Effector memory CD8-positive, alpha-beta T cell (primary cell): ENCODE measurements at regions not wholly inside any gene's neighbourhood (a gene's known extent, or its start where the extent isn't known, plus 50 kb on each side); places are given as distances from the start of the nearest gene placed in this dataset.

ENCODE experiments used
- ATAC-seq: fragments of 150-1000 bp; cut with Tn5 transposase; replicated peaks from 2 replicates; pipeline ENCODE4 v1.10.0; 2021; ENCODE audit warnings: mild to moderate bottlenecking, moderate library complexity
- DNase-seq, 3 experiments: peaks; one replicate each; pipeline ENCODE4 v3.0.0; 2021
- H3K27ac Mint-ChIP-seq, 2 donors: one replicate each; pipeline ENCODE4 v1.8.0; 2022; ENCODE audit warnings: mild to moderate bottlenecking in 2 of 2, mixed read lengths in 2 of 2, moderate library complexity in 2 of 2
- H3K27me3 Mint-ChIP-seq, 2 donors: one replicate each; pipeline ENCODE4 v1.8.0; 2022; ENCODE audit warnings: mixed read lengths in 2 of 2
- H3K36me3 Mint-ChIP-seq: one replicate; pipeline ENCODE4 v1.8.0; 2022; ENCODE audit warnings: mild to moderate bottlenecking, moderate library complexity, mixed read lengths; ENCODE audit not compliant: insufficient read depth
- H3K4me1 Mint-ChIP-seq, 2 donors: one replicate each; pipeline ENCODE4 v1.8.0; 2022; ENCODE audit warnings: low read depth in 2 of 2, mixed read lengths in 2 of 2
- H3K4me3 Mint-ChIP-seq, 2 donors: one replicate each; pipeline ENCODE4 v1.8.0; 2022; ENCODE audit warnings: mild to moderate bottlenecking in 2 of 2, mixed read lengths in 2 of 2, moderate library complexity in 2 of 2
- H3K9me3 Mint-ChIP-seq, 2 donors: one replicate each; pipeline ENCODE4 v1.8.0; 2022; ENCODE audit warnings: mixed read lengths in 2 of 2

- no peak for ATAC-seq
- DNase-seq = no peak
- Mint-ChIP-seq H3K27ac (no peak overlapping the region), H3K27me3 (no peaks in the 10 kb centered on the region), H3K9me3 (peaks cover 0 to 2% of the 10 kb centered on the region in 2 donors), H3K36me3 (no peaks in the 10 kb centered on the region), H3K4me1 (no peaks in the 10 kb centered on the region), H3K4me3 (no peak overlapping the region)
Observed at GRCh38 chr2:5453220-5454050, 238.7 kb upstream of the SOX11 start.

- no peak for DNase-seq
- no peak for ATAC-seq
- Mint-ChIP-seq H3K4me3 (no peak overlapping the region), H3K4me1 (no peaks in the 10 kb centered on the region), H3K9me3 (peaks cover 2 to 5% of the 10 kb centered on the region in 2 donors), H3K27me3 (no peaks in the 10 kb centered on the region), H3K36me3 (no peaks in the 10 kb centered on the region), H3K27ac (no peak overlapping the region)
Observed at GRCh38 chr2:5454051-5454390, 238.2 kb upstream of the SOX11 start.

GRCh38 chr2:5459041-5459440 lies 233.1 kb upstream of the SOX11 start:
- no peak overlapping the region for H3K27ac Mint-ChIP-seq
- ATAC-seq (no peak), DNase-seq (no peak)
- H3K4me3 Mint-ChIP-seq = no peak overlapping the region
- H3K36me3 Mint-ChIP-seq = no peaks in the 10 kb centered on the region
- peaks cover 3 to 14% of the 10 kb centered on the region in 2 donors for H3K9me3 Mint-ChIP-seq
- no peaks in the 10 kb centered on the region for H3K27me3 Mint-ChIP-seq
- no peaks in the 10 kb centered on the region for H3K4me1 Mint-ChIP-seq

- Mint-ChIP-seq H3K27ac (no peak overlapping the region), H3K4me1 (no peaks in the 10 kb centered on the region), H3K4me3 (no peak overlapping the region), H3K36me3 (no peaks in the 10 kb centered on the region), H3K27me3 (no peaks in the 10 kb centered on the region), H3K9me3 (peaks cover 3 to 8% of the 10 kb centered on the region in 2 donors)
- no peak for DNase-seq
- no peak for ATAC-seq
Observed at GRCh38 chr2:5464657-5465056, 227.5 kb upstream of the SOX11 start.

GRCh38 chr2:5465859-5466258 lies 226.3 kb upstream of the SOX11 start:
- no peaks in the 10 kb centered on the region for H3K4me1 Mint-ChIP-seq
- peaks cover 0 to 10% of the 10 kb centered on the region in 2 donors for H3K9me3 Mint-ChIP-seq
- no peaks in the 10 kb centered on the region for H3K27me3 Mint-ChIP-seq
- H3K36me3 Mint-ChIP-seq = no peaks in the 10 kb centered on the region
- no peak overlapping the region for H3K4me3 Mint-ChIP-seq
- DNase-seq = no peak
- no peak overlapping the region for H3K27ac Mint-ChIP-seq
- ATAC-seq = no peak

GRCh38 chr2:5467178-5467905 lies 224.8 kb upstream of the SOX11 start:
- DNase-seq (no peak), ATAC-seq (no peak)
- H3K36me3 Mint-ChIP-seq = no peaks in the 10 kb centered on the region
- H3K9me3 Mint-ChIP-seq = peaks cover 0 to 10% of the 10 kb centered on the region in 2 donors
- H3K4me3 Mint-ChIP-seq = no peak overlapping the region
- H3K27ac Mint-ChIP-seq = no peak overlapping the region
- H3K27me3 Mint-ChIP-seq = no peaks in the 10 kb centered on the region
- no peaks in the 10 kb centered on the region for H3K4me1 Mint-ChIP-seq

- H3K36me3 Mint-ChIP-seq = no peaks in the 10 kb centered on the region
- H3K9me3 Mint-ChIP-seq = peaks cover 0 to 12% of the 10 kb centered on the region in 2 donors
- ATAC-seq (no peak), DNase-seq (no peak)
- no peak overlapping the region for H3K4me3 Mint-ChIP-seq
- H3K27me3 Mint-ChIP-seq = no peaks in the 10 kb centered on the region
- no peaks in the 10 kb centered on the region for H3K4me1 Mint-ChIP-seq
- H3K27ac Mint-ChIP-seq = no peak overlapping the region
Observed at GRCh38 chr2:5472673-5473072, 219.5 kb upstream of the SOX11 start.

GRCh38 chr2:5473635-5474034 lies 218.5 kb upstream of the SOX11 start:
- Mint-ChIP-seq H3K4me3 (no peak overlapping the region), H3K36me3 (no peaks in the 10 kb centered on the region), H3K27me3 (no peaks in the 10 kb centered on the region), H3K4me1 (no peaks in the 10 kb centered on the region), H3K9me3 (peaks cover 0 to 11% of the 10 kb centered on the region in 2 donors), H3K27ac (no peak overlapping the region)
- ATAC-seq (no peak), DNase-seq (no peak)

GRCh38 chr2:5474716-5475115 lies 217.5 kb upstream of the SOX11 start:
- ATAC-seq = no peak
- H3K27ac Mint-ChIP-seq = no peak overlapping the region
- H3K4me3 Mint-ChIP-seq = no peak overlapping the region
- H3K36me3 Mint-ChIP-seq = no peaks in the 10 kb centered on the region
- no peaks in the 10 kb centered on the region for H3K27me3 Mint-ChIP-seq
- DNase-seq = no peak
- peaks cover 0 to 11% of the 10 kb centered on the region in 2 donors for H3K9me3 Mint-ChIP-seq
- no peaks in the 10 kb centered on the region for H3K4me1 Mint-ChIP-seq

GRCh38 chr2:5479265-5479928 lies 212.8 kb upstream of the SOX11 start:
- no peak overlapping the region for H3K4me3 Mint-ChIP-seq

GRCh38 chr2:5482929-5483331 lies 209.3 kb upstream of the SOX11 start:
- no peak overlapping the region for H3K27ac Mint-ChIP-seq

More at GRCh38 chr2:5479265-5479928, 212.8 kb upstream of the SOX11 start:
- H3K27ac Mint-ChIP-seq = no peak overlapping the region
- no peaks in the 10 kb centered on the region for H3K27me3 Mint-ChIP-seq
- peaks cover 8% of the 10 kb centered on the region in 2 donors for H3K9me3 Mint-ChIP-seq
- H3K36me3 Mint-ChIP-seq = no peaks in the 10 kb centered on the region
- no peaks in the 10 kb centered on the region for H3K4me1 Mint-ChIP-seq
- no peak for DNase-seq
- ATAC-seq = no peak

GRCh38 chr2:5484868-5485267 lies 207.3 kb upstream of the SOX11 start:
- no peak overlapping the region for H3K4me3 Mint-ChIP-seq
- DNase-seq = no peak
- no peak for ATAC-seq
- H3K27me3 Mint-ChIP-seq = no peaks in the 10 kb centered on the region
- H3K36me3 Mint-ChIP-seq = no peaks in the 10 kb centered on the region
- H3K4me1 Mint-ChIP-seq = no peaks in the 10 kb centered on the region
- peaks cover 11 to 34% of the 10 kb centered on the region in 2 donors for H3K9me3 Mint-ChIP-seq
- no peak overlapping the region for H3K27ac Mint-ChIP-seq

More at GRCh38 chr2:5482929-5483331, 209.3 kb upstream of the SOX11 start:
- no peaks in the 10 kb centered on the region for H3K27me3 Mint-ChIP-seq
- no peak for ATAC-seq
- H3K4me1 Mint-ChIP-seq = no peaks in the 10 kb centered on the region
- H3K9me3 Mint-ChIP-seq = peaks cover 11 to 21% of the 10 kb centered on the region in 2 donors
- no peak for DNase-seq
- no peak overlapping the region for H3K4me3 Mint-ChIP-seq
- H3K36me3 Mint-ChIP-seq = no peaks in the 10 kb centered on the region

GRCh38 chr2:5491523-5491922 lies 200.7 kb upstream of the SOX11 start:
- H3K27me3 Mint-ChIP-seq = no peaks in the 10 kb centered on the region
- no peaks in the 10 kb centered on the region for H3K36me3 Mint-ChIP-seq
- H3K4me1 Mint-ChIP-seq = no peaks in the 10 kb centered on the region
- ATAC-seq (no peak), DNase-seq (no peak)
- H3K4me3 Mint-ChIP-seq = no peak overlapping the region
- H3K9me3 Mint-ChIP-seq = peaks cover 9 to 39% of the 10 kb centered on the region in 2 donors
- no peak overlapping the region for H3K27ac Mint-ChIP-seq
